ENCODE measurements at regions not wholly inside any gene's neighbourhood (a gene's known extent, or its start where the extent isn't known, plus 50 kb on each side); places are given as distances from the start of the nearest gene placed in this dataset.

DNA sequence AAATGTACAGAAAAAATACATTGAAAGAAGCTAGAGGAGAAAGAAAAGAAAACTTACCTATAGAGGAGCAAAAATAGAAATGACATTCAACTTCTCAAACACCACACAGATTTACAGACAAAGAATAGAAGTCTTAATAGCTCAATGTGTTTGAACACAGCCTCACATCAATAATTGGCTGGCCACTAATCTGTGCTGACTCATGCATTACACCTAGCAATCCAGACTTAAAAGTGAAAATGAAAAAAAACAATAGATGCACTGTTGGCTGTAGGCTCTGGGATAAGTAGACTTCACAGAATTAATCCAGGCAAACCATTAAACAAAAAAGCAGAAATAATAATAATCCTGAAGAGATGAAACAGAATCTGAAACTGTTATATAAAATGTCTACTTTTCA is 961.3 kb upstream of the CELF4 start:
- ATAC-seq (no peak), DNase-seq (no peak)
- Histone ChIP-seq H3K4me3 (ENCODE audit: low read length) (no peak overlapping the region), H3K4me1 (ENCODE audit: control insufficient read depth, insufficient read depth, low read length) (no peaks in the 10 kb centered on the region), H3K27me3 (ENCODE audit: control insufficient read depth, insufficient read depth, low read length) (no peaks in the 10 kb centered on the region), H3K27ac (ENCODE audit: low read length) (no peak overlapping the region), H3K36me3 (ENCODE audit: control insufficient read depth, insufficient read depth, low read length) (no peaks in the 10 kb centered on the region), H3K9me3 (ENCODE audit: control insufficient read depth, insufficient read depth, low read length) (no peaks in the 10 kb centered on the region)
- no peaks in the 10 kb centered on the region for H3K27me3 Mint-ChIP-seq (ENCODE audit: low read depth in 2 of 2)
- intact Hi-C loops (cut with micrococcal nuclease), result no loop called here
- TF ChIP-seq CTCF (IDR thresholded peaks at IDR 0.05), result no peak
- no peak overlapping the region for H3K27ac Mint-ChIP-seq
- H3K4me3 Mint-ChIP-seq, result no peak overlapping the region
- no peaks in the 10 kb centered on the region for H3K36me3 Mint-ChIP-seq
- H3K9me3 Mint-ChIP-seq, result peaks cover 0 to 10% of the 10 kb centered on the region in 2 donors
- H3K4me1 Mint-ChIP-seq, result no peaks in the 10 kb centered on the region

DNA sequence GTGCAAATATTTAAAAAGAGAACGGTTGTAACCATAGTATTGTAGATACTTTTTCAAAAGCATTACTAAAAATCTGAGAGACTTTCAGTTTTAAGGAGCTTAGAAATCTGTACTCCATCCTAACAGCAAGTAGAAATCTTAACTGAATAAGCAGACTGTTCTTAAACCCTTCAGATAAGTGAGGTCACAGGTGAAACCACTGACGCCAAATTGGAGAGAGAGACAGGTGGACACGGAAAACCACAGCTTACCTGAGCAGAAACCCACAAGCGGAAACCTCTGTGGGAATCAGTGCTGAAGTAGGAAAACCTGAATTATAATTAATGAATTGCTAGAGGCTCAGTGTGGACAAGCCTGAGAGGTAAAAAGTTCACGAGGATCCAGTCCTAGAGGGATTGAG is 959.4 kb upstream of the CELF4 start:
- TF ChIP-seq CTCF (IDR thresholded peaks at IDR 0.05), result no peak
- H3K9me3 Mint-ChIP-seq, result peaks cover 2 to 5% of the 10 kb centered on the region in 2 donors
- no peaks in the 10 kb centered on the region for H3K9me3 ChIP-seq (ENCODE audit: control insufficient read depth, insufficient read depth, low read length)
- no peak overlapping the region for H3K27ac ChIP-seq (ENCODE audit: low read length)
- no peak overlapping the region for H3K4me3 Mint-ChIP-seq
- H3K36me3 Mint-ChIP-seq, result no peaks in the 10 kb centered on the region
- no peaks in the 10 kb centered on the region for H3K36me3 ChIP-seq (ENCODE audit: control insufficient read depth, insufficient read depth, low read length)
- no peak overlapping the region for H3K4me3 ChIP-seq (ENCODE audit: low read length)
- H3K4me1 ChIP-seq (ENCODE audit: control insufficient read depth, insufficient read depth, low read length), result no peaks in the 10 kb centered on the region
- 69% methylated on average over 4 of the region's 5 CpGs for WGBS (ENCODE audit: insufficient coverage)
- H3K27me3 Mint-ChIP-seq (ENCODE audit: low read depth in 2 of 2), result no peaks in the 10 kb centered on the region
- DNase-seq, result no peak
- no peaks in the 10 kb centered on the region for H3K27me3 ChIP-seq (ENCODE audit: control insufficient read depth, insufficient read depth, low read length)
- intact Hi-C loops (cut with micrococcal nuclease), result no loop called here
- no peak for ATAC-seq
- H3K27ac Mint-ChIP-seq, result no peak overlapping the region
- H3K4me1 Mint-ChIP-seq, result no peaks in the 10 kb centered on the region

- intact Hi-C loops (cut with micrococcal nuclease), result no loop called here
- no peak overlapping the region for H3K27ac Mint-ChIP-seq
- Histone ChIP-seq H3K4me1 (ENCODE audit: control insufficient read depth, insufficient read depth, low read length) (no peaks in the 10 kb centered on the region), H3K4me3 (ENCODE audit: low read length) (no peak overlapping the region), H3K9me3 (ENCODE audit: control insufficient read depth, insufficient read depth, low read length) (no peaks in the 10 kb centered on the region), H3K36me3 (ENCODE audit: control insufficient read depth, insufficient read depth, low read length) (no peaks in the 10 kb centered on the region), H3K27ac (ENCODE audit: low read length) (no peak overlapping the region), H3K27me3 (ENCODE audit: control insufficient read depth, insufficient read depth, low read length) (no peaks in the 10 kb centered on the region)
- no peaks in the 10 kb centered on the region for H3K4me1 Mint-ChIP-seq
- 55% methylated on average over 5 of the region's 5 CpGs for WGBS (ENCODE audit: insufficient coverage)
- H3K4me3 Mint-ChIP-seq, result no peak overlapping the region
- no peaks in the 10 kb centered on the region for H3K36me3 Mint-ChIP-seq
- ATAC-seq (no peak), DNase-seq (no peak)
- no peaks in the 10 kb centered on the region for H3K27me3 Mint-ChIP-seq (ENCODE audit: low read depth in 2 of 2)
- H3K9me3 Mint-ChIP-seq, result peaks cover 7 to 16% of the 10 kb centered on the region in 2 donors
- TF ChIP-seq CTCF (IDR thresholded peaks at IDR 0.05), result no peak
Measured at GRCh38 chr18:38520786-38521185, 955.2 kb upstream of the CELF4 start.

DNA sequence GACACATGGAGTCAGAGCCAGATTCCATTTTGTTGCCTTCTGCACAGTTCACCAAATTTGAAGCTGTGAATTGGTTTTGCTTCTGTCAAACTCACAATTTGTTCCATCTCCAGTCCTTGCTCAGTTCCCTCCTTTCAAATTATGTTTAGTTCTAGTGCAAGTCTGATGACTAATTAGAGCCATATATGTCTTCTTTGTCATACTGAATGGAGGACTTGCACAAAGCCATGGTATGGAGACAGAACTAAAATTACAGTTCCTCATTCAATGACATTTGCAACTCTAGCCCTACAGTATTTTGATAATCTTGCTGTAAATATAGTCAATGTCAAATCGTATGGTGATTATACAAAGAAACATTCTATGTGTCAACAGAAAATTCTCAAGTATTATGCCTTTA is 936.9 kb upstream of the CELF4 start:
- Histone ChIP-seq H3K27ac (ENCODE audit: low read length) (no peak overlapping the region), H3K9me3 (ENCODE audit: control insufficient read depth, insufficient read depth, low read length) (no peaks in the 10 kb centered on the region), H3K4me1 (ENCODE audit: control insufficient read depth, insufficient read depth, low read length) (no peaks in the 10 kb centered on the region), H3K36me3 (ENCODE audit: control insufficient read depth, insufficient read depth, low read length) (no peaks in the 10 kb centered on the region), H3K27me3 (ENCODE audit: control insufficient read depth, insufficient read depth, low read length) (no peaks in the 10 kb centered on the region), H3K4me3 (ENCODE audit: low read length) (no peak overlapping the region)
- no peaks in the 10 kb centered on the region for H3K36me3 Mint-ChIP-seq
- DNase-seq (no peak), ATAC-seq (no peak)
- WGBS (ENCODE audit: insufficient coverage), result no CpG with 5 or more reads among the region's 1 CpG
- no peaks in the 10 kb centered on the region for H3K4me1 Mint-ChIP-seq
- no peak for TF ChIP-seq CTCF (IDR thresholded peaks at IDR 0.05)
- intact Hi-C loops (cut with micrococcal nuclease), result no loop called here
- no peaks in the 10 kb centered on the region for H3K27me3 Mint-ChIP-seq (ENCODE audit: low read depth in 2 of 2)
- no peak overlapping the region for H3K4me3 Mint-ChIP-seq
- no peak overlapping the region for H3K27ac Mint-ChIP-seq
- peaks cover 12 to 16% of the 10 kb centered on the region in 2 donors for H3K9me3 Mint-ChIP-seq
